Left ventricle myocardium inferior (tissue), 1 donor: ENCODE measurements at regions not wholly inside any gene's neighbourhood (a gene's known extent, or its start where the extent isn't known, plus 50 kb on each side); places are given as distances from the start of the nearest gene placed in this dataset.

Source experiments
- DNase-seq: peaks from one replicate; pipeline ENCODE4 v3.0.0-alpha.2; 2020
- H3K27ac ChIP-seq: fragments of 200-600 bp; replicated peaks from 2 replicates; pipeline ENCODE4 v1.8.0; 2021
- H3K27me3 ChIP-seq: fragments of 200-600 bp; 2 replicates; pipeline ENCODE4 v1.8.0; 2021; ENCODE audit warnings: low read depth
- H3K36me3 ChIP-seq: fragments of 200-600 bp; 2 replicates; pipeline ENCODE4 v1.8.0; 2021
- H3K4me1 ChIP-seq: fragments of 200-600 bp; 2 replicates; pipeline ENCODE4 v1.8.0; 2021
- H3K4me3 ChIP-seq: fragments of 200-600 bp; 2 replicates; pipeline ENCODE4 v1.8.0; 2021; ENCODE audit warnings: mild to moderate bottlenecking, moderate library complexity
- H3K9me3 ChIP-seq: fragments of 200-600 bp; replicated peaks from 2 replicates; pipeline ENCODE4 v1.8.0; 2021
- intact Hi-C: fragments of 100-400 bp; cut with micrococcal nuclease; formaldehyde crosslinking; loops from one replicate; pipeline ENCODE4 v1.11.0; 2022
- TF ChIP-seq, protein P1 (sequence below): fragments of 200-600 bp; IDR thresholded peaks from 2 replicates; pipeline ENCODE4 v1.8.0; 2021; ENCODE audit warnings: antibody characterized with exemption, mild to moderate bottlenecking, borderline replicate concordance
- donor health status: DM: no; HTN: yes; CAD: no; lungs with severe emphysema.

- intact Hi-C loops, result no loop called here
- no peaks in the 10 kb centered on the region for H3K9me3 ChIP-seq
- TF ChIP-seq, protein P1, sequence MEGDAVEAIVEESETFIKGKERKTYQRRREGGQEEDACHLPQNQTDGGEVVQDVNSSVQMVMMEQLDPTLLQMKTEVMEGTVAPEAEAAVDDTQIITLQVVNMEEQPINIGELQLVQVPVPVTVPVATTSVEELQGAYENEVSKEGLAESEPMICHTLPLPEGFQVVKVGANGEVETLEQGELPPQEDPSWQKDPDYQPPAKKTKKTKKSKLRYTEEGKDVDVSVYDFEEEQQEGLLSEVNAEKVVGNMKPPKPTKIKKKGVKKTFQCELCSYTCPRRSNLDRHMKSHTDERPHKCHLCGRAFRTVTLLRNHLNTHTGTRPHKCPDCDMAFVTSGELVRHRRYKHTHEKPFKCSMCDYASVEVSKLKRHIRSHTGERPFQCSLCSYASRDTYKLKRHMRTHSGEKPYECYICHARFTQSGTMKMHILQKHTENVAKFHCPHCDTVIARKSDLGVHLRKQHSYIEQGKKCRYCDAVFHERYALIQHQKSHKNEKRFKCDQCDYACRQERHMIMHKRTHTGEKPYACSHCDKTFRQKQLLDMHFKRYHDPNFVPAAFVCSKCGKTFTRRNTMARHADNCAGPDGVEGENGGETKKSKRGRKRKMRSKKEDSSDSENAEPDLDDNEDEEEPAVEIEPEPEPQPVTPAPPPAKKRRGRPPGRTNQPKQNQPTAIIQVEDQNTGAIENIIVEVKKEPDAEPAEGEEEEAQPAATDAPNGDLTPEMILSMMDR, result no peak
- H3K36me3 ChIP-seq, result no peaks in the 10 kb centered on the region
- H3K4me3 ChIP-seq, result no peak overlapping the region
- DNase-seq, result no peak
- peaks cover 35% of the 10 kb centered on the region for H3K4me1 ChIP-seq
- no peak overlapping the region for H3K27ac ChIP-seq
- no peaks in the 10 kb centered on the region for H3K27me3 ChIP-seq
Observed at GRCh38 chr1:65042467-65042866, 76.1 kb upstream of the JAK1 start.

- Histone ChIP-seq H3K4me1 (peaks cover 45% of the 10 kb centered on the region), H3K27me3 (no peaks in the 10 kb centered on the region), H3K36me3 (no peaks in the 10 kb centered on the region), H3K27ac (no peak overlapping the region), H3K4me3 (no peak overlapping the region), H3K9me3 (no peaks in the 10 kb centered on the region)
- TF ChIP-seq, protein P1, result no peak
- DNase-seq, result no peak
- intact Hi-C loops, result no loop called here
Observed at GRCh38 chr1:65044411-65044810, 78.1 kb upstream of the JAK1 start.

DNA sequence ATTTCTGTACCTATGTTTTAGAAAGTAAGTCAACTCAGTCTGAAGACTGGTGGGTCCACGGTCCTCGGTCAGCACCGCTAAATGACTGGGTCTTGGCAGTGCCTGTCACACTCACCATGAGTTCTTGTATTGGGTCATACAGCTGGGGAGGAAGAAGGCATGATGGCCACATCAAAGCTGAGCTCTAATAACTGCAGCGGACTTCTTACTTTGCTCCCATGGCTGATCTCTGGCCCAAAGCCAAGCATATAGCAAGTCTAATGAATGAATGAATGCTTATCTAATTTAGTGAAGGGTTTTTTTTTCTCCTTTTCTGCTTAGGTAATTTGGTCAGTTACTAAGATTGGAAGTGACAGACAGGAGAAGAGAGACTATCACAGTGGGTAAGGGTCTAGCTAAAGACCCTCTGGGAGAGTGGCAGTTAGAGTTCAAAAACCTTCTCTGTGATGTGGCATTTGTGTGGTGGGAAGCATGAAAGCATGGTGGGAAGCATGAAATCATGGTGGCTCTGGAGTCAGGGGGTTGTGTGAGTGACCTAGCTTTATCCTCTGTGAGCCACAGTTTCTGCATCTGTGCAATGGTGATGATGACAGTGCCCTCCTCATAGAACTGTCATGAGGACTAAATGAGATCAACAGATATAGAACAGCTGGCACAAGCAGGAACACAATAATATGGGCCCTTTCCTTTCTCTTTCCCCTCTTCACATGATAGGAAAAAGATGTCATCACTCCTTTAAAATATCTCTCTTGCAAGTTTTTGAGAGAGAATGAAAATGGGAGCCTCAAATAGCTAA lies 78.9 kb upstream of the JAK1 start:
- no peak for DNase-seq
- H3K27me3 ChIP-seq, result no peaks in the 10 kb centered on the region
- no peaks in the 10 kb centered on the region for H3K9me3 ChIP-seq
- H3K27ac ChIP-seq, result no peak overlapping the region
- no peak overlapping the region for H3K4me3 ChIP-seq
- TF ChIP-seq, protein P1, result no peak
- H3K36me3 ChIP-seq, result no peaks in the 10 kb centered on the region
- intact Hi-C loops, result no loop called here
- H3K4me1 ChIP-seq, result peaks cover 40% of the 10 kb centered on the region

- intact Hi-C loops, result no loop called here
- Histone ChIP-seq H3K4me3 (no peak overlapping the region), H3K27ac (no peak overlapping the region), H3K9me3 (no peaks in the 10 kb centered on the region), H3K4me1 (peaks cover 28% of the 10 kb centered on the region), H3K27me3 (no peaks in the 10 kb centered on the region), H3K36me3 (no peaks in the 10 kb centered on the region)
- DNase-seq, result no peak
- TF ChIP-seq, protein P1, result no peak
Observed at GRCh38 chr1:65048335-65048734, 82.0 kb upstream of the JAK1 start.

DNA sequence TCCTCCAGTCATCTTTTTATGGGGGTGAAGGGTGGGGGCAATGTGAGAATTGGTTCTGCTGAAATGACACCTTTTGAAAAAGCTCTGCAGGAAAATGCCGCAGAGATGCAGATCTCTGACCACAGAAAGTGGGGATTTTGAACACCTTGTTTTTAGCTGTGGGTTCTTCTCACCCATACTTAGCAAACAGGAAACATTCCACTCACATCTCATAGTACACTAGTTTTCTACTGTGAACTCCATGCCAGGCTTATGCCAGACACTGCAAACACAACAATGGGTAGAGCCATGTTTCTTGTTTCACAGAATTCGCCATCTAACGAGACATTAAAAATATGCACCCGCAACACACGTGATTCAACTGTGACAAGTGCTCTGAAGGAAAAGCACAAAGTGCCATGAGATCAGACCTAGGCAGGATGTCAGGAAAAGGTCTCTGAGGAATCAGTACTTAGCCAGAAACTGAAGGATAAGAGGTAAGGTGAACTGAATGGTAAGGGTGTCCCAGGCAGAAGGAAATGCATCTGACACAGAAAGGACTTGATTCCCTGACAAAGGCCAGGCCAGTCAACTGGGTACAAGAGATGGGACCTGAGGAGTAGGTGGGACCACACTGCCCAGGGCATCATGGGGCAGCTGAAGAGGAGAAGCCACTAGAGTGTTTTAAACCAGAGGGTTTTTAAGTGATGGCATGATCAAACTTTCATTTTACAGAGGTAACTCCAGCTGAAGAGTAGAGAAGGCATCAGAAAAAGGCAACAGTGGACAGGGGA lies 83.8 kb upstream of the JAK1 start:
- intact Hi-C loops, result no loop called here
- H3K9me3 ChIP-seq, result no peaks in the 10 kb centered on the region
- TF ChIP-seq, protein P1, result no peak

More for the DNA sequence above, 83.8 kb upstream of the JAK1 start:
- Histone ChIP-seq H3K4me1 (peaks cover 33% of the 10 kb centered on the region), H3K36me3 (peaks cover 14% of the 10 kb centered on the region), H3K27me3 (no peaks in the 10 kb centered on the region), H3K4me3 (no peak overlapping the region), H3K27ac (no peak overlapping the region)
- no peak for DNase-seq
